NCI-H2029 (cell line): ENCODE measurements at regions not wholly inside any gene's neighbourhood (a gene's known extent, or its start where the extent isn't known, plus 50 kb on each side); places are given as distances from the start of the nearest gene placed in this dataset.

Experiments used
- DNase-seq: peaks from one replicate; lab custom pipeline; 2025; lab: John Stamatoyannopoulos, UW

GRCh38 chr11:119545978-119546915 lies 123.3 kb upstream of the THY1 start:
- no peak for DNase-seq

GRCh38 chr11:119540370-119541125 lies 117.6 kb upstream of the THY1 start:
- no peak for DNase-seq

- no peak for DNase-seq
Observed at GRCh38 chr11:119539583-119539982, 116.6 kb upstream of the THY1 start.

- no peak for DNase-seq
Observed at GRCh38 chr11:119538753-119539152, 115.8 kb upstream of the THY1 start.

- DNase-seq: no peak
Observed at GRCh38 chr11:119537306-119538253, 114.6 kb upstream of the THY1 start.

GRCh38 chr11:119536801-119537200 lies 113.8 kb upstream of the THY1 start:
- DNase-seq: no peak

- peak; percentile 52 for DNase-seq
Observed at GRCh38 chr11:119533921-119534736, 111.2 kb upstream of the THY1 start.

GRCh38 chr11:119533462-119533861 lies 110.5 kb upstream of the THY1 start:
- DNase-seq: no peak

- DNase-seq: no peak
Observed at GRCh38 chr11:119532551-119532950, 109.6 kb upstream of the THY1 start.

GRCh38 chr11:119531623-119532022 lies 108.7 kb upstream of the THY1 start:
- DNase-seq: no peak

GRCh38 chr11:119531056-119531455 lies 108.1 kb upstream of the THY1 start:
- no peak for DNase-seq

- DNase-seq: no peak
Observed at GRCh38 chr11:119530509-119530908, 107.5 kb upstream of the THY1 start.

- DNase-seq: no peak
Observed at GRCh38 chr11:119529936-119530335, 107.0 kb upstream of the THY1 start.

GRCh38 chr11:119529063-119529845 lies 106.3 kb upstream of the THY1 start:
- DNase-seq: no peak

GRCh38 chr11:119525867-119526196 lies 102.9 kb upstream of the THY1 start:
- DNase-seq: no peak

GRCh38 chr11:119525180-119525866 lies 102.4 kb upstream of the THY1 start:
- DNase-seq: no peak

- no peak for DNase-seq
Observed at GRCh38 chr11:119523539-119524157, 100.7 kb upstream of the THY1 start.

- no peak for DNase-seq
Observed at GRCh38 chr11:119522609-119523008, 99.6 kb upstream of the THY1 start.

- DNase-seq: no peak
Observed at GRCh38 chr11:119521551-119521950, 98.6 kb upstream of the THY1 start.
